HepG2 (cell line): ENCODE measurements at regions not wholly inside any gene's neighbourhood (a gene's known extent, or its start where the extent isn't known, plus 50 kb on each side); places are given as distances from the start of the nearest gene placed in this dataset.
A peak's percentile ranks its signal among the peaks of the same experiment; 100 is the strongest.

Experiments
- ATAC-seq: fragments of 200-7000 bp; cut with Tn5 transposase; 3 replicates; pipeline ENCODE4 v1.9.1; 2020; ENCODE audit warnings: mild to moderate bottlenecking, moderate library complexity
- BruUV-seq: library from RNA; stranded (reverse); fragments of 400-500 nt; replicated peaks from 2 replicates; lab custom pipeline; 2021; lab: Mats Ljungman, UMichigan
- CTCF ChIA-PET: fragments of 300-600 bp; formaldehyde crosslinking; extraction: SDS; loops from one replicate; lab custom pipeline; 2021; ENCODE audit warnings: low total read pairs, inconsistent platforms, low intra/inter-chr PET ratio; lab: Yijun Ruan, JAX
- POLR2A ChIA-PET: fragments of 350-600 bp; sonication (Branson Sonifier 250); formaldehyde crosslinking; loops from one replicate; lab custom pipeline; 2020; ENCODE audit warnings: antibody characterized with exemption, inconsistent platforms; lab: Yijun Ruan, JAX
- DNase-seq: peaks from one replicate; pipeline ENCODE4 v3.0.0-alpha.2; 2015; ENCODE audit warnings: low spot score
- FAIRE-seq: peaks from 3 replicates; lab custom pipeline; 2011; peaks lifted over from hg19 to GRCh38; lab: Jason Lieb, UNC
- H2AFZ ChIP-seq: one replicate; pipeline ENCODE4 v1.6.1; 2011; ENCODE audit warnings: low read length, inconsistent platforms
- H3K27ac ChIP-seq: fragments of 300-600 bp; 3 replicates; pipeline ENCODE4 v1.8.0; 2011; ENCODE audit warnings: mixed run types, mild to moderate bottlenecking, mixed read lengths, low read length, inconsistent platforms; ENCODE audit not compliant: insufficient read depth; ENCODE audit errors: extremely low read length
- H3K27me3 ChIP-seq, 2 experiments: fragments of 200-600 bp in 1 of 2; 2 replicates in 1 of 2; 3 replicates in 1 of 2; pipeline versions ENCODE4 v1.6.0 to v1.8.0; 2011; ENCODE audit warnings: low read length in 2 of 2, mild to moderate bottlenecking in 2 of 2, moderate library complexity in 2 of 2, inconsistent platforms in 1 of 2; ENCODE audit not compliant: insufficient read depth in 2 of 2, control insufficient read depth in 1 of 2
- H3K36me3 ChIP-seq, 2 experiments: fragments of 200-600 bp in 1 of 2; replicated peaks in 1 of 2; 2 replicates in 1 of 2; 3 replicates in 1 of 2; pipeline versions ENCODE4 v1.5.1 to v1.8.0; 2011; ENCODE audit warnings: low read length in 2 of 2, inconsistent platforms in 1 of 2; ENCODE audit not compliant: insufficient read depth in 2 of 2, control insufficient read depth in 1 of 2
- H3K4me1 ChIP-seq: 2 replicates; pipeline ENCODE4 v1.5.1; 2012; ENCODE audit warnings: low read length, inconsistent platforms; ENCODE audit not compliant: insufficient read depth
- H3K4me2 ChIP-seq: 2 replicates; pipeline ENCODE4 v1.6.0; 2011; ENCODE audit warnings: low read depth, low read length, inconsistent platforms
- H3K4me3 ChIP-seq, 3 experiments: fragments of 200-600 bp in 1 of 3; sonication (generic), shearing (Covaris generic) in 1 of 3; replicated peaks in 1 of 3; 2 replicates each; pipeline ENCODE4 v1.5.1; 2011 to 2016; ENCODE audit warnings: low read length in 3 of 3, inconsistent platforms in 2 of 3, low read depth in 2 of 3, mild to moderate bottlenecking in 2 of 3, control low read depth in 1 of 3, mixed read lengths in 1 of 3; ENCODE audit not compliant: insufficient read depth in 1 of 3
- H3K79me2 ChIP-seq: one replicate; pipeline ENCODE4 v1.6.1; 2011; ENCODE audit warnings: low read length, inconsistent platforms; ENCODE audit not compliant: insufficient read depth
- H3K9ac ChIP-seq: 2 replicates; pipeline ENCODE4 v1.6.0; 2011; ENCODE audit warnings: mild to moderate bottlenecking, low read depth, low read length, inconsistent platforms; ENCODE audit not compliant: insufficient read depth
- H3K9me3 ChIP-seq: 2 replicates; pipeline ENCODE4 v1.5.1; 2012; ENCODE audit warnings: mild to moderate bottlenecking, low read length
- H4K20me1 ChIP-seq: 2 replicates; pipeline ENCODE4 v1.6.0; 2011; ENCODE audit warnings: inconsistent platforms, mild to moderate bottlenecking, low read length, moderate library complexity; ENCODE audit not compliant: insufficient read depth
- ZNF281 ChIP-seq: sonication (generic); formaldehyde crosslinking; IDR thresholded peaks from 2 replicates; pipeline ENCODE4 v1.4.0; 2020; ENCODE audit warnings: missing genetic modification reagents, borderline replicate concordance
- WGBS: methylation state at CpG from one replicate; pipeline ENCODE4 v1.1.6; 2017; ENCODE audit warnings: low lambda C conversion rate; 5-methylcytosine and 5-hydroxymethylcytosine counted together
- in situ Hi-C: cut with HindIII; loops from 2 replicates; pipeline ENCODE4 v1.10.0; 2017; ENCODE audit warnings: low pct_unique_long_range_greater_than_20kb; ENCODE audit not compliant: extremely low pct_ligation_motif_present
- intact Hi-C: fragments of 100-400 bp; cut with micrococcal nuclease; formaldehyde crosslinking; loops from one replicate; pipeline ENCODE4 v1.10.0; 2022; ENCODE audit not compliant: unreplicated experiment
- TF ChIP-seq, protein P1 (sequence below): sonication (generic); formaldehyde crosslinking; IDR thresholded peaks from 2 replicates; pipeline ENCODE4 v1.8.0; 2022; ENCODE audit warnings: missing genetic modification reagents, mild to moderate bottlenecking, borderline replicate concordance
- TF ChIP-seq, protein P2 (sequence below): sonication (generic); formaldehyde crosslinking; IDR thresholded peaks from 2 replicates; pipeline ENCODE4 v1.5.0; 2020; ENCODE audit warnings: mild to moderate bottlenecking, missing genetic modification reagents, moderate library complexity

- no peak overlapping the region for H2AFZ ChIP-seq
- CTCF ChIA-PET: interaction anchor here (1.5 kb wide), 1 partner anchor 256 kb away, joined by 3 read pairs; the partner anchor contains the start of gene GPX8
- no peaks in the 10 kb centered on the region; a peak in 1 of 5 replicates for H3K27me3 ChIP-seq
- in situ Hi-C loops: no loop called here
- peak; percentile 21 for DNase-seq
- H3K9ac ChIP-seq: no peak overlapping the region
- ATAC-seq: peak; percentile 91
- 0% methylated on average over 2 of the region's 2 CpGs for WGBS
- no peak overlapping the region for H3K4me2 ChIP-seq
- TF ChIP-seq, protein P1, sequence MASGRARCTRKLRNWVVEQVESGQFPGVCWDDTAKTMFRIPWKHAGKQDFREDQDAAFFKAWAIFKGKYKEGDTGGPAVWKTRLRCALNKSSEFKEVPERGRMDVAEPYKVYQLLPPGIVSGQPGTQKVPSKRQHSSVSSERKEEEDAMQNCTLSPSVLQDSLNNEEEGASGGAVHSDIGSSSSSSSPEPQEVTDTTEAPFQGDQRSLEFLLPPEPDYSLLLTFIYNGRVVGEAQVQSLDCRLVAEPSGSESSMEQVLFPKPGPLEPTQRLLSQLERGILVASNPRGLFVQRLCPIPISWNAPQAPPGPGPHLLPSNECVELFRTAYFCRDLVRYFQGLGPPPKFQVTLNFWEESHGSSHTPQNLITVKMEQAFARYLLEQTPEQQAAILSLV (CRISPR knock-in tag): no peak
- TF ChIP-seq, protein P2, sequence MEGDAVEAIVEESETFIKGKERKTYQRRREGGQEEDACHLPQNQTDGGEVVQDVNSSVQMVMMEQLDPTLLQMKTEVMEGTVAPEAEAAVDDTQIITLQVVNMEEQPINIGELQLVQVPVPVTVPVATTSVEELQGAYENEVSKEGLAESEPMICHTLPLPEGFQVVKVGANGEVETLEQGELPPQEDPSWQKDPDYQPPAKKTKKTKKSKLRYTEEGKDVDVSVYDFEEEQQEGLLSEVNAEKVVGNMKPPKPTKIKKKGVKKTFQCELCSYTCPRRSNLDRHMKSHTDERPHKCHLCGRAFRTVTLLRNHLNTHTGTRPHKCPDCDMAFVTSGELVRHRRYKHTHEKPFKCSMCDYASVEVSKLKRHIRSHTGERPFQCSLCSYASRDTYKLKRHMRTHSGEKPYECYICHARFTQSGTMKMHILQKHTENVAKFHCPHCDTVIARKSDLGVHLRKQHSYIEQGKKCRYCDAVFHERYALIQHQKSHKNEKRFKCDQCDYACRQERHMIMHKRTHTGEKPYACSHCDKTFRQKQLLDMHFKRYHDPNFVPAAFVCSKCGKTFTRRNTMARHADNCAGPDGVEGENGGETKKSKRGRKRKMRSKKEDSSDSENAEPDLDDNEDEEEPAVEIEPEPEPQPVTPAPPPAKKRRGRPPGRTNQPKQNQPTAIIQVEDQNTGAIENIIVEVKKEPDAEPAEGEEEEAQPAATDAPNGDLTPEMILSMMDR: peak; percentile 44
- TF ChIP-seq ZNF281: no peak
- peak; percentile 57 for FAIRE-seq
- no peak overlapping the region for H3K27ac ChIP-seq
- H3K36me3 ChIP-seq: no peaks in the 10 kb centered on the region
- POLR2A ChIA-PET: no interaction called here
- no peak overlapping the region for H3K4me3 ChIP-seq
- no peaks in the 10 kb centered on the region for H3K4me1 ChIP-seq
- intact Hi-C loops: no loop called here
- BruUV-seq: no TSS peak
- no peaks in the 10 kb centered on the region for H4K20me1 ChIP-seq
- H3K9me3 ChIP-seq: no peaks in the 10 kb centered on the region
- H3K79me2 ChIP-seq: no peaks in the 10 kb centered on the region
These were observed 81.0 kb downstream of the ESM1 start for GRCh38 chr5:54904425-54904824.
